PFSK-1 (cell line): ENCODE measurements at regions not wholly inside any gene's neighbourhood (a gene's known extent, or its start where the extent isn't known, plus 50 kb on each side); places are given as distances from the start of the nearest gene placed in this dataset.

Source experiments
- POLR2AphosphoS5 ChIP-seq: IDR thresholded peaks from 2 replicates; pipeline ENCODE4 v1.6.1; 2012; ENCODE audit warnings: low read depth, mild to moderate bottlenecking, control low read depth, low read length, moderate library complexity
- TAF1 ChIP-seq: IDR thresholded peaks from 2 replicates; pipeline ENCODE4 v1.6.1; 2012; ENCODE audit warnings: low read length, control low read depth, borderline replicate concordance; ENCODE audit not compliant: insufficient read depth
- TF ChIP-seq, protein P1 (sequence below), 2 experiments: IDR thresholded peaks; 2 replicates each; pipeline versions ENCODE4 v1.6.1 to v1.8.0; 2011 to 2012; ENCODE audit warnings: low read depth in 2 of 2, low read length in 2 of 2, control low read depth in 1 of 2, inconsistent platforms in 1 of 2, mild to moderate bottlenecking in 1 of 2, moderate library complexity in 1 of 2; ENCODE audit not compliant: insufficient read depth in 1 of 2

DNA sequence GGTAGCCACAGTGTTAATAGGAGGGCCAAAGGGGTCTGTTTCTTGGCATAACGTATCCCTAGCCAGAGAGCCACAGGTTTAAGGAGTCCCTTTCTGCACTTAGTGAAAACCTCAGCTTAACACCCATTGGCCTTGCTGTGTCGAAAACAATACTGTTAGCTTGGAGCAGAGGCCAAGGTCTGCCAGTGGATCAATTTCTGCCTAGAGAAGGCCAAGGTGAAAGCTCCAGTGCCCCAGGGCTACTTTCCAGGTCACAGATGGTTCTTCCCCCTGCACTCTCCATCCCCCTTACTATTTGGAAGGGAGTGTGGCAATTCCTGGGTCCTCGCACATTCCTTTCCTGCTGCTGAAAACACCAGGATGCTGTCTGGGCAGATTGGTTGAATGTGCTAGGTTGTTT lies 74.8 kb upstream of the TNP1 start:
- TF ChIP-seq TAF1 (no peak), POLR2AphosphoS5 (no peak)
- TF ChIP-seq, protein P1, sequence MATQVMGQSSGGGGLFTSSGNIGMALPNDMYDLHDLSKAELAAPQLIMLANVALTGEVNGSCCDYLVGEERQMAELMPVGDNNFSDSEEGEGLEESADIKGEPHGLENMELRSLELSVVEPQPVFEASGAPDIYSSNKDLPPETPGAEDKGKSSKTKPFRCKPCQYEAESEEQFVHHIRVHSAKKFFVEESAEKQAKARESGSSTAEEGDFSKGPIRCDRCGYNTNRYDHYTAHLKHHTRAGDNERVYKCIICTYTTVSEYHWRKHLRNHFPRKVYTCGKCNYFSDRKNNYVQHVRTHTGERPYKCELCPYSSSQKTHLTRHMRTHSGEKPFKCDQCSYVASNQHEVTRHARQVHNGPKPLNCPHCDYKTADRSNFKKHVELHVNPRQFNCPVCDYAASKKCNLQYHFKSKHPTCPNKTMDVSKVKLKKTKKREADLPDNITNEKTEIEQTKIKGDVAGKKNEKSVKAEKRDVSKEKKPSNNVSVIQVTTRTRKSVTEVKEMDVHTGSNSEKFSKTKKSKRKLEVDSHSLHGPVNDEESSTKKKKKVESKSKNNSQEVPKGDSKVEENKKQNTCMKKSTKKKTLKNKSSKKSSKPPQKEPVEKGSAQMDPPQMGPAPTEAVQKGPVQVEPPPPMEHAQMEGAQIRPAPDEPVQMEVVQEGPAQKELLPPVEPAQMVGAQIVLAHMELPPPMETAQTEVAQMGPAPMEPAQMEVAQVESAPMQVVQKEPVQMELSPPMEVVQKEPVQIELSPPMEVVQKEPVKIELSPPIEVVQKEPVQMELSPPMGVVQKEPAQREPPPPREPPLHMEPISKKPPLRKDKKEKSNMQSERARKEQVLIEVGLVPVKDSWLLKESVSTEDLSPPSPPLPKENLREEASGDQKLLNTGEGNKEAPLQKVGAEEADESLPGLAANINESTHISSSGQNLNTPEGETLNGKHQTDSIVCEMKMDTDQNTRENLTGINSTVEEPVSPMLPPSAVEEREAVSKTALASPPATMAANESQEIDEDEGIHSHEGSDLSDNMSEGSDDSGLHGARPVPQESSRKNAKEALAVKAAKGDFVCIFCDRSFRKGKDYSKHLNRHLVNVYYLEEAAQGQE (IDR thresholded peaks at IDR 0.05; ENCODE audit: insufficient read depth in 1 of 2, low read depth in 2 of 2, low read length in 2 of 2), result no peak
